GM19035 (cell line): ENCODE measurements at regions not wholly inside any gene's neighbourhood (a gene's known extent, or its start where the extent isn't known, plus 50 kb on each side); places are given as distances from the start of the nearest gene placed in this dataset.

Source experiments
- ATAC-seq: cut with Tn5 transposase; IDR thresholded peaks from one replicate; pipeline ENCODE4 v1.9.1; 2021; ENCODE audit not compliant: unreplicated experiment

DNA sequence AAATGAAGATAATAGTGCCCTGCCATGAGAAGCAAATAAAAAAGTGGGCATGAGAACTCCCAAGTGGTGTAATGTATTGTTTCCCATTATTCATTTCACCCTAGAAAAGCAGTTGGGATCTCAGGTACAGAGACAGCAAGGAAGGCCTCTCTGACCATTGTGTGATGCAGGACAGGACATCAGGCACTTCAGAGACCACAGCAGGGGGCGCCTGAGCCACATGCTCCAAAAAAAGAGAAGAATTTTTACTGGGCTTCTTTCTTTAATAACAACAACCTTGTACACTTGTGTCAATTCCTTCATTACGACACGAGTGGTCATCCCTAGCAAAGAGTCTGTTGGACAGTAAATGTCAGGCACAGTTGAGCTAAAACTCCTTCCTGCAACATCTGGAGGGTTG is 533.3 kb downstream of the OMA1 start:
- no peak for ATAC-seq

DNA sequence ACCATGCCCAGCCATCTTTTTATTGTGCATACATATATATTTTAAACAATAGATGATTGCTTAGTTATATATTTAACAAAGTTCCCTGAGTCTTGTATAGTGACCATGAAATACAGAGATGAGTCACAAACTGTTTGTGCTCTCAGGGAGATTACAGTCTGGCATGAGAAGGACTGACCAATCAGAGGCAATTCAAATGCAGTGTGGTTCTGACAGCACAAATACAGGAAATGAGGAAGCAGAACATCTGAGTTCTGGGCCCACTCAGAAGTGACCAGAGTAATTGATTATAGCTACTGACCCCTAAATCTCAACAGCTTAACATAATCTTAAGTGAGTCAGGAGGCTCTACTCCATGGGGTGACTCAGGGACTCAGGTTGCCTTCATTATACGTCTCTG is 534.5 kb downstream of the OMA1 start:
- no peak for ATAC-seq

DNA sequence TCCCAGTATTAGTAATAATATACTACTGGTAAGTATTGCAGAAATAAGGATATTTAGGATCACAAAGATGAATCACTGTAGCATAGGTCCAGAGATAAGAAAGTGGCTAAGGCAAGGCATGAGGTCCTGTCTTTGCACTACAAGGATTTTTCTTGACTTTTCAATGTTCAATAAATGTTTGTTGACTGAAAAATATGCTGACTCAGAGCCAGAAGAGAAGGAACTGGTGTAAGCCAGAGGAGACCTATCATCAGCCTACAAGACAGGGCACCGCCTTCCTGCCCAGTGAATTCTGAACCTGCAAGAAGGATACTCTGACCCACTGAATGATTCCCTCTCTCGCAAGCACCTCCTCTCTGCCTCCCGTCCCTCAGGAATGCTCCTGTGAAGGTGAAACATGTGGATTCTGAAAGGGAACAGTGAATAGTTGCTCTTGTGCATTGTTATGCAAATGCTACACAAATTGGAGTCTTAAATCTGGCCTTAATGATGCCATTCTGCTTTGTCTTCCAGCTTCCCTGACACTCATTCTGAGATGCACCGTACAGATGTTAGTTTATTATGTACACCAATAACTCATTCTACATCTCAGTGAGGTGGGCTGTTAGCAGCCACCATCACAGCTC is 540.0 kb downstream of the OMA1 start:
- ATAC-seq: no peak

DNA sequence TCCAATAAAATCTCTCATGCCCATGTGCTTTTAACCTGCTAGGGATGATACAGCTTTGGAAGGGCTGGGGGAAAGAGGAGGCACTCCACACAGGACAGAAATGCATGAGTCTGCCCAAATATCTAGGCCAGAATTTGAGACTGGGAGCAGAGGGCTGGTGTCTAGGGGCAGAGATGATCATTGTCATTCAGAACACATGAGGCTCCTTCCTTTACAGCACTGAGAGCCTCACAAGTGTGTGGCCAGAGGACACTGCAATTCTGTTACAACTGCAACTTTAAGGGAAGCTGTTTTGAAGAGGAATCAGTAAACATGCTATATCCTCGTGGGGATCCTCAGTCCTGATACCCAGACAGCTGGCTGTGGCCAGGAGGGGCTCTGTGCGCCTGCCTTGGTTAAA is 541.3 kb downstream of the OMA1 start:
- ATAC-seq: no peak

DNA sequence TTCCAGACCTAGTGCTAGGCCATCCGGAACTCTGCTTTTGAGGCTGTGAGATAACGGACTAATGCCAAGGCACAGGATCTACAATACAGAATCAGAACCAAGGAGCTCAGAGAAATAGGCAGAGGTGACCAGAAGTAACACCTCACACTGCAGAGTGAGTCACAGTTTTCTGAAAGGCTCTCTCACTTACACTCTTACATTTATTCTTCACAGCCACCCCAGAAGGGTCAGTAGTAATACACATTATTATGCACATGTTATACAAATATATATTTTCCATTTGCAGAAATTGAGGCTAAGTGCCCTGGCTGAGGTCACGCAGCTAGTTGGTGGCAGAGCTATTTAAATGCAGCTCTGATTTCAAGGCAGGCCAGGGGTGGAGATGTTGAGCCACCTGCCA is 542.5 kb downstream of the OMA1 start:
- no peak for ATAC-seq

DNA sequence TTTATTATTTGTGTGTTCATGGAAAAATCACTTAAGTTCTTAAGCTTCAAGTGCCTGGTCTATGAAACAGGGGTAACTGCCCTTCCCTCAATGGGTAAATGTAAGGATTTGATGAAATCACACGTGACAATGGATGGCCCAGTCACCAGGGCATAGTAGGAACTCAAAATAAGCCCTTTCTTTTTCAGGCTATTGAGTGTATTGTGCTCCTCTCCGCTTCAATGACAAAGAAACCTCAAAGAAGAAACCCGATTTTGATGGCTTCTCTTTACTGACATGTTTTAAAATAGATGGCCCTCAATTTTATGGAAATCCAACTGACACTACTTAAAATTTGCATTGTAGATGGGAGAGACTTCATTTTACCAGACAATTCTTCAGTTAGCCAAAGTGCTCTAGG is 543.5 kb downstream of the OMA1 start:
- no peak for ATAC-seq

DNA sequence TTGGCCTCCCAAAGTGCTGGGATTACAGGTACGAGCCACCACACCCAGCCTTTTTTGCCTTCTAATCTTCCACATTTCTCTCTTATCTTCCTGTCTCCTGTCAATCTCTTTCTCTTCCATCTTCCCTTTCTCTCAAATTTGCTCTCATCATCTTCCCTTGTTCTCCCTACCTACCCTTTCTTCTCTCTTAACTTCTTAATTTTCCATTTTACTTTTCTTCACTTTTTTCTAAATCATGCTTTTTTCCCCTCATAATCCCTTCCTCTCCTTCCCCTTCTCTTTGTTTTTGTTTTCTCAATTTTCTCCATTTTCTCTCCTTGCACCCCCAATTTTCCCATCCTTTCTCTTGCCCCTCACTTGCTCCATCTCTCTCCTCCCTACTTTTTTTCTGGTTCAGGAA is 545.7 kb downstream of the OMA1 start:
- no peak for ATAC-seq

DNA sequence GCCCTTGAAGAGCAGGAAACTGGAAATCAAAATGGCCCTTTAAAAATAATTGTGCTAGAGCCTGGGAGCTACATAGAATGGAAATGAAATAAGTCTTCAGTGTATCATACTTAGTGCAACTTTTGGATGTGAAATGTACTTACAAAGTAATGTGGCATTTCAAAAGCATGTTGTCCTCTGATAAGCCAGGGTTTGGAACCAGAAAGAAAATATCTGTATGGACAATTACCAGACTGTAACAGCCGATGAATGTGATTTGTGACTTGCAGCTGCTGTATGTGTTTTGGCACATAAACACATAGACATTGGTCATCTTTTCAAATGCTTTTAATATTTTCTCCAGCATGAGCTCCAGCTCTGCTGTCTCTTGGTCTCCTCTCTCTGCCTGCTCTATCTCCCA is 546.4 kb downstream of the OMA1 start:
- no peak for ATAC-seq

DNA sequence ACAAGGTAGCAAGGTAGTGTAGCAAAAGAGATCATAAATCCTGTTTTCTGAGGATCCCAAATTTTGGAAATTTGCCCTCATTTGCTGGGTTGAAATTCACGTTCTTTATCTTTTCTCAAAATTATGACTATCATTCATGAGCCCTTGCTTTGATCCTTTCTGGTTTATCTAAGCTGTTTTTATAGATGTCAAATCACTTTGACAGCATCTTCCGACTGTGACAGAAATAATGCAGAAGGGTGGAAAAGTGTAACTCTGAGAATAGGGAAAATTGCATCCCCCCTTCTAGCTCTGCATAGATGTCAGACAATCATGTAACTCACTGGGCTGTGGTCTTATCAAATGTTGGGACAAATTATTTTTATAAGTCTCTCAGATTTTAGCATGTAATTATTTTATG is 550.1 kb downstream of the OMA1 start:
- no peak for ATAC-seq

DNA sequence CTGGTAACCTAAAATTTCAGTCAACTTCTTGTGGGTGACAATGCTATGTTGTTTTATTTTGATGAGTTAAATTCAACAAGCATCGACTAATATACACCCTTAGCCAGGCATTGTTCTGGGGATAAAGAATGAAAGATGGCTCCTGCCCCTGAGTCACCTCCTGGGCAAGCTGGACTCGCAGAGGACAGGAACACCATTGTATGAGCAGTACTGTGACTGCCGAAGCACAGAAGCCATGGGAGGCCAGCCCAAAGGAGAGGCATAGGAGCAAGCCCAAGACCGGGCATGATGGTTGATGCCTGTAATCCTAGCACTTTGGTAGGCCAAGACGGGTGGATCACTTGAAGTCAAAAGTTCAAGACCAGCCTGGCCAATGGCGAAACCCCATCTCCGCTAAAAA is 555.2 kb downstream of the OMA1 start:
- no peak for ATAC-seq

DNA sequence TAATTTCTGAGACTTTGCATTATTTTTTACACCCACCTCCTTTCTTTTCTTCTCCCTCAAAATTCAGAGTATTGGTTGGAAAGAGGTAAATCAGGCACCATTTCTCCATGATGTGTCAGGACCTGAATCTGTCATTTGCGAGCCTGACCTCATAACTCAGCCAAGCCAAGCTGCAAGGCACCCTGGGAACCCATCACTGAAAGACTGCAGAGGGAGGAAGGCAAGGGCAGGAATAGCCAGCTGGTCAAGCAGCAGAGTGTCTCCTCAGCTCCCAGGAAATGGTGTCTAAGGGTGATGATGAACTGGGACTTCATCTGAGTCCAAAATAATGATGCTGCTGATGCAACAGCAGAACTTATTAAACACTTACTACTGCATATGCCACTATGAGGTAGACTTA is 556.6 kb downstream of the OMA1 start:
- no peak for ATAC-seq

DNA sequence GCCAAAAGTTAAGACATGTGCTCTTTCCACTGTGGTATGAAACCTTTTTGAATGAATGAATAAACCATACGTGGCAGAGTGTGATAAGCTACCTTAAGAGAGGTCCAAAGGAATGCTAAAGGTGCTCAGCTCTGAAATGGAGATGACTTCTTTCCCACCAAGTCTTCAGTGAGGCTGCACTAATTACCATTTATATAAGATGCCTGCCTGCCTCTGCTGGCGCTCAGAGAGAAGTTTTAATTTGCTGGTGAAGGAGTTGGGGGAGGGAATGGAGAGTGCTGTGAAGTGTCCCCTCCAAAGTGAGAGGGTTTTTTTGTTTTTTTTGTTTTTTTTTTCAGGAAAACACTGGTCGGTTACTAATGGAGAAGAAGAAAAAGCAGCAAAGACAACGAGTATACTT is 559.0 kb downstream of the OMA1 start:
- no peak for ATAC-seq

DNA sequence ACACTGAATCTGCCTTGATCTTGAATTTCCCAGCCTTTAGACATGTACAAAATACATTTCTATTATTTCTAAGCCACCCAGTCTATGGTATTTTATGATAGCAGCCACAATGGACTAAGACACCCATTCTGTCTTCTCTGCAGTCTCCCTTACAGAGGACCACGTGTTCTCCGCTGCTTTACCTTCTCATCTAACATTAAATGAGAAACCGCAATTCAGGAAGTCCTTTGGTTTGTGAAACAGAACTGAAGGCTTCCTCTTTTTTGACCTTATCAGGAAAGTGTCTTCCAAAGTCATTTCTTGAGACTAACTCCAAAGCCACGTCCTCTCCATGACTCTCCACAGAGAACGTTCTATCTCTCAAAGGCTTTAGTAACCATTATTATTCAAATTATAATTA is 560.1 kb downstream of the OMA1 start:
- ATAC-seq: no peak

DNA sequence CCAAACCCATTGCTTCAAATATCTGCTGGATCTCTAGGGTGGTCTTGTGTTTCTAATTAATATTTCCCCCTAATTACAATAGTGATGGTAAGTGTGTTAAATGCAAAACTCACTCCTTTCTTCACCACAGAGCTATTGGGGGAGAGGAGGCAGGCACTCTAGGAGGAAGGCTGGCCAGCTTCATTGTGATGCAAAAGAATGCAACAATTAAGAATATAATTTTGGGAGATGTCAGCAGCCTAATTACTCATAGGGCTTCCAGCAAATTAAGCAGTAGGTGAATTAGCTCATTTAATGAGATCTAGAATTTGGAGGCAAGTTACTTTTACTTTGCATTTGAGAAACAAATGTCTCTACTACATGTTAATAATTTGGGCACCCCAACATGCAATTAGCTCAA is 560.4 kb upstream of the DAB1 start:
- no peak for ATAC-seq

DNA sequence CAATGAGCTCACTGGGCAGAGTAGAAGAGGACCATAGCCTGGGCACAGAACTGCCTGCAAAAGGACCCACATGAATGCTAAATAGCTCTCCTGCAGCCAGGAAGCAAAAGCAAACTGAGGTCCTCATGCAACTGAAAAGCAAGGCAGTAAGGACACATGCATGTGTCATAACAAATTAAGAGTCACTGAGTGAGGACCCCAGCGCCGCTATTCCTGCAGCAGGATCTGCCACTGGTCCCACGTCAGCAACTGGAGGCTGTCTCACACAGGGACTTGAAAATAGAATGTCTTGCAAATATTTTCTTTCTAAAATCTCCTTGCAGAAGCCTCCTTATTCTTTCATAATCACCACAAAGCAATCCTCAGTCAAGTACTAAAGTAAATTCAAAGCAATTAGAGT is 559.6 kb upstream of the DAB1 start:
- no peak for ATAC-seq

DNA sequence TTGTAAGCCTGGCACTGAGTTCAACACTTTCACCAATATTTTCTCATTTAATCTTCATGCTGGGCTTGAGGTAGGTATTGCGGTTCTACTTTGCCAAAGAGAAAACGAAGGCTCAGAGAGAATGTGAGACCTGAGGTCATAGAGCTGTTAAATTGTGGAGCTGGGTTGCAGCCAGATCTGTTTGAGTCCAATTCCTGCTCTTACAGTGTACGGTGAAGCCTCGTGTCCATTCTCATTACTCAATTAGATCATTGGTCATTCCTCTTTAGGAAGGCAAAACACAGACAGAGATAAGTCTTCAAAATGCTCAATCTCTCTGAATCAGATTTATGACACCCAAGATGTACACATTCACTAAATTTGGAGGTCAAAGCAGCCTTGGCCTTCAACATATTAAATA is 559.0 kb upstream of the DAB1 start:
- no peak for ATAC-seq

DNA sequence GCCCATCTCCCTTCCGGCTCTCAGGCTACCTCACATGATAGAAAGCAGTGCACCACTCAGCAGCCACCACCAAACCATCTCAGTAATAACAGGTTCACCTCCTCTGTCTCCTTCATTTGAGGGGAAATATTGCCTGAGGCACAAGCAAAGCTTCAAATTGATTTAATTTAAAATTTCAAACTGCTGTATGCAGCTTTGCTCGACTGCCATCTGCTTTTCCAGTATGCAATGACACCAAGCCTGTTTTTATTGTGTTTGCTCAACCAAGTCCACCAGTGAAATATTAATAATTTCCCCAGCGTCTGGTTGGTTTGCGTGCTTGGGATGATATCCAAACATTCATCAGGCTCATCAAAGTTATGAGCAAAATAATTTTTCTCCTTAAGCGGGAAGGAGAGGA is 552.4 kb upstream of the DAB1 start:
- no peak for ATAC-seq

DNA sequence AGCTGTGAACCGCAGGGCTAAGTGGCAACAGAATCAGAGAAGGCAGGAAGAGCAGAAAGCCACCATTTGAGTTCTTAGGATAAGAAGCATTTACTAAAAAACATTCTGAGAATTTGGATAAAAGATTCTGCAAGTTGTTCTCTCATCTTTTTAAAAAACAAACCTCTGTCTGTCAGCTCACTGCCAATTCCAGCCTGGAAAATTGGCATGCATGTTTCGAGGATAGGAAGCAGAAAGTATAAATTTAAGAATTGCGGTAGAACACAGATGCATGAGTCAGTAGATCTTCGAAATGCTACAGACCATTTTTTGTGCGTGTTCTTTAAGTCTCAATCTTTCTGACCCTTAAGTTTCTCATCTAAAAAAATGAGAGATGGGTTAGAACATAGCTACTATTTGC is 544.5 kb upstream of the DAB1 start:
- ATAC-seq: no peak

DNA sequence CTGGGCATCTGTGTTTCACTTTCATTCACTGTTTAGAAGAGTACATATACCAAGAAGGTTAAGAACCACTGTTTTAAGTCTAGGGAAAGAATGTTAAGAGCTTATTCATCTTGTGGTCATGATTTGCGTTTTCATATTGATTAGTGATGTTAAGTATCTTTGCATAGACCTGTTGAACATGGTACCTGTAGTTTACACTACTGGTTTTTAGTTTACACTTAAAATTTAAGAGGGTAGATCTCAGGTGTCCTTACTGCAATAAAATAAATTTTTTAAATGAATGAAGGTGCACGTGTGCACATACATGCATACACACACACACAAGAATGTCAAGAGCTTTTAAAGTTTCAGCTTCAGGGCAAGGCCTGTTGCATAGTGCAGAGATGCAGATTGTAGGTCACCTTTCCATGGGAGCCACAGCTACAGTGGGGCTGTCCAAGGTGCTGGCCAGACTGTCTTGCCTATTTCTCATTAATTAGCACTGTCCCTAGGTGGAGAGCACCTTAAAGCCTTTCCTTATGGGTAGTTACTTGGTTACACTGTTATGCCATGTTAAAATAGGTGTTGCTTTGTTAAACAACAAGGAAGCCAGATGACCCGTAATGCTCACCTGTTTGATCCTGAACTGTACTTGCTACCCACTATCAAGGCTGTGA is 543.0 kb upstream of the DAB1 start:
- ATAC-seq: no peak

DNA sequence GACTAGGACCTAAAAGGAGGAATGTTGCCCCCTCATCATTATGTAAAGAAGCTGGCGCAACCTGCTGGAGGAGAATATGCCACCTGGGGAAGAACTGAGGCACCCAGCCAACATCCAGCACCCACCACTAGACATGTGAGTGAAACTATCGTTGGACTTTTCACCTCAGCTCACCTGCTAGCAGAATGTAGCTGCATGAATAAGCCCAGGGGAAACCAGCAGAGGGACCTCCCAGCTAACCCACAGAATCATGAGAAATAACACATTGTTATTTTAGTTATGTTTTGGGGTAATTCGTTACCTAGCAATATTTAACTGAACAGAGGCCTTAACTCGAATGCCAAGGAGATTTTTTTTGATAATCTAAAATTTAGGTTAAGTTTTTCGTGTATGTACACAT is 542.5 kb upstream of the DAB1 start:
- no peak for ATAC-seq

DNA sequence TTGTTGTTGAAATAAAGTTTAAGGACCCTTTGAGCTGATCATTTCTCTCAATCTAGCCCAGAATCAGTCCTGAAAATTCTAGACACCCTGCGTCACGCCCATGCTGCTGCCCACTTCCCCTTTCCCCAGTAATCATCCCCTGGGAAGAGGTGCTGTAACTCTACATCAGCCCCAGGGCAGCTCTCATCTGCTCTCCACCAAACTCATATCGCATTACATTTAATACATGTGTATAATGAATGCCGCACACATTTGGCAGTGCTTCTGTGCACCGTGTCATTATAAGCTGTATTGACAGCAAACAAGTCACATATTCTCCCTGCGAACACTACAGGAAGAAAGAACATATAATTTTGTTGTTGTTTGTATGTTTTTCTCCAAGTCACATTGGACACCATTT is 539.7 kb upstream of the DAB1 start:
- no peak for ATAC-seq

DNA sequence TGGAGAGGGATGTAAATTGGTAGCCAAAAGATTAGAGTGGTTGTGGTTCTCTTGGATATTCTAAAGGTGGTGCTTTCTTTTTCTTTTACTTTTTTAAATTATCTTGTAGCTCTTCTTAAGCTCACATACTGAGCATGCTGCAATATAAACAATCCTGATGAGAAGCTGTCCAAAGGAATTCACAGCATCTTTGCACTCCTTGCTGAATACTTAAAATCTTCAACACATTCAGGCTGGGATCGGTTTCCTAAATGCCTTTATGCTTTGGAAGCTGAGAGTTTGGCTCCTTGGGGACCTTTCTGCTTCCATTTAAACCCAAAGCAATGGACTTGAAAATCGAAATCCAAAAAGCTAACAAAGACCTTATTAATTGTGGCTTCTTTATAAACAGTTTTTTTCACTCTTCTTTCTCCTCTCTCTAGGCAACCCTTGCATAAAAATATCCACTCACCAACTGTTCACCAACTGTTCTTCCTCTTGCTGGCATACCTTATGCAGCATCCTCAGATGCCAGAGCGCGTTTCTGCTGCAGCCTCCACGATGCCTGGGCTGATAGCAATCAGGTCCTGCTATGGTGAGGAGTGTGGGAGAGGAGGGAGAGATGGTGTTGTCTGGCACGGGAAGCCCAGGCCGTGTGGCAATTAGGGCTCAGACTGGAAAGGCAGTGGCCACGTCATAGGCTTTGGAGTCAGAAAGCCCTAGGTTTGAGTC is 535.8 kb upstream of the DAB1 start:
- no peak for ATAC-seq

DNA sequence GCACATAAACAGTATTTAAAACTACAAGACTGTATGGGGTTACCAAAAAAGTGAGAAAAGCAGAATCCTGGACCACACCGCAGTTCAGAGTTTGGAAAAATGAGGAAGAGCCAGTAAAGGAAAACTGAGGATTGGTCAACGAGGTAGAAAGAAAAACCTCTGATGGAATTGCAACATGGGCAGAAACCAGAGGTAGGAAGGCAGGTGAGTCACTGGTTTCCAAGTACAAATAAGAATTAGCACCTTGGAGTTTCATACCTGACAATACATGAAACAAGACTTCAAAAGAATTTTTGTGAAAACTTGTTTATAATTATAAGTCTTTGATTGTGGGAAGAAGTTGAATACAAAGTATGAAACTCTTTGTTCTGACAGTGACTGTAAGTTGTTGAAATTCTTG is 533.7 kb upstream of the DAB1 start:
- no peak for ATAC-seq
